ENCODE measurements at regions not wholly inside any gene's neighbourhood (a gene's known extent, or its start where the extent isn't known, plus 50 kb on each side); places are given as distances from the start of the nearest gene placed in this dataset.

DNA sequence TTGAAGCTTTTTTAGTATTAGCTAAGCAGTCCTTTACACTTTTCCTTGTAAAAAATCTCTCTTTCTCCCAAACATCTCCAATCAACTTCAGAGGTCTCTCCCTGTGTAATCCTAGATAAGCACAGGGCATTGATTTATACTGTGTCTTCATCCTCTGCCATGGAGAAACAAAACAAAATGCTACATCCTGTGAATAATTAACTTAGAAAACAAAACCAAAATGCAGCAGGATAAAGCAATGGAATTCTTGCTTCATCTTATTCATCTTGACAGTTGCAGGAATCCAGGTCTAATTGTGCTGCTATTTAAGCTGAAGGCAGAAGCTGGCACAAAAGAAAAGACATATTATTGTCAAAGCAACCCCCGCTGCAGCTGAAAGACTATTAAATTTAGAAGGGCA lies 641.5 kb upstream of the SORCS1 start (continued):
- TF ChIP-seq KDM4A (IDR thresholded peaks at IDR 0.05; ENCODE audit: low read depth, low read length, severe bottlenecking): no peak
- TF ChIP-seq SIX5 (IDR thresholded peaks at IDR 0.05; ENCODE audit: low read depth, low read length): no peak
- TF ChIP-seq BACH1 (IDR thresholded peaks at IDR 0.05; ENCODE audit: low read length): no peak
- TF ChIP-seq CEBPB (IDR thresholded peaks at IDR 0.05; ENCODE audit: low read depth, low read length): no peak
- TF ChIP-seq EP300 (IDR thresholded peaks at IDR 0.05; ENCODE audit: borderline replicate concordance in 1 of 2, low read depth in 2 of 2, low read length in 2 of 2): no peak
